ENCODE measurements at regions not wholly inside any gene's neighbourhood (a gene's known extent, or its start where the extent isn't known, plus 50 kb on each side); places are given as distances from the start of the nearest gene placed in this dataset.

DNA sequence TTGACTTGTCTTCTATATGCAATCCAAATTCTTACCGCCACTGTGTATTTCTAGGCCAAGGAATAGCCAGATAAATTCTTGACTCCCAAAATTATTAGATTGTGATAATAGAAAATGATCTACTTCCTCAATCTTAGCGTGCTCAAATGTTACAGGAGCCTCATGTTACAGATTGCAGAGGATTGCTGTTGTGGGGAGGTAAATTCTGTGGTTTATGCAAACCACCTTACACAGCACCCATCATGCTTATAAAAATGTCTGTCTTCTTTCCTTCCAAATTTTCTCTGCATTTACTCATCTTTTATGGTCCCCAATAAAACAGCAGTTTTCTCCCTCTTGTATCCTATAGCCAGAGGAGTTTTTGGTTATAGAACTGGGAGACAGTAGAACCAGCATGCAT is 420.2 kb upstream of the ROBO1 start:
- no peak overlapping the region for H3K4me3 ChIP-seq (ENCODE audit: low read depth in 1 of 3, low read length in 3 of 3)
- H3K9ac ChIP-seq (ENCODE audit: low read depth in 1 of 2, low read length in 2 of 2) = no peak overlapping the region
- H3K4me1 ChIP-seq (ENCODE audit: control insufficient read depth in 4 of 4, insufficient read depth in 4 of 4, low read length in 3 of 4) = no peaks in the 10 kb centered on the region
- no peaks in the 10 kb centered on the region for H3K27me3 ChIP-seq (ENCODE audit: control insufficient read depth in 4 of 4, insufficient read depth in 4 of 4, low read length in 3 of 4)
- H3K9me3 ChIP-seq (ENCODE audit: control insufficient read depth in 4 of 4, low read length in 3 of 4) = no peaks in the 10 kb centered on the region
- no peak overlapping the region for H3K27ac ChIP-seq (ENCODE audit: low read depth in 1 of 2, low read length in 2 of 2)
- TF ChIP-seq FOXA1 (IDR thresholded peaks at IDR 0.05) (no peak), FOXA2 (IDR thresholded peaks at IDR 0.05) (no peak), GABPA (IDR thresholded peaks at IDR 0.05 in 1 of 2, conservative IDR thresholded peaks at IDR 0.05 in 1 of 2) (no peak), HNF4A (conservative IDR thresholded peaks at IDR 0.05) (no peak), RAD21 (IDR thresholded peaks at IDR 0.05) (no peak), RXRA (IDR thresholded peaks at IDR 0.05) (no peak), JUND (IDR thresholded peaks at IDR 0.05) (no peak), SP1 (IDR thresholded peaks at IDR 0.05) (no peak), YY1 (IDR thresholded peaks at IDR 0.05) (no peak), TAF1 (conservative IDR thresholded peaks at IDR 0.05) (no peak), EGR1 (IDR thresholded peaks at IDR 0.05; ENCODE audit: low read depth in 2 of 2) (no peak), NR2F2 (IDR thresholded peaks at IDR 0.05) (no peak), HNF4G (IDR thresholded peaks at IDR 0.05) (no peak)
- TF ChIP-seq, protein P1, sequence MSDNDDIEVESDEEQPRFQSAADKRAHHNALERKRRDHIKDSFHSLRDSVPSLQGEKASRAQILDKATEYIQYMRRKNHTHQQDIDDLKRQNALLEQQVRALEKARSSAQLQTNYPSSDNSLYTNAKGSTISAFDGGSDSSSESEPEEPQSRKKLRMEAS (IDR thresholded peaks at IDR 0.05) = no peak
- TF ChIP-seq, protein P2, sequence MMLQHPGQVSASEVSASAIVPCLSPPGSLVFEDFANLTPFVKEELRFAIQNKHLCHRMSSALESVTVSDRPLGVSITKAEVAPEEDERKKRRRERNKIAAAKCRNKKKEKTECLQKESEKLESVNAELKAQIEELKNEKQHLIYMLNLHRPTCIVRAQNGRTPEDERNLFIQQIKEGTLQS (IDR thresholded peaks at IDR 0.05) = no peak
- TF ChIP-seq, protein P3, sequence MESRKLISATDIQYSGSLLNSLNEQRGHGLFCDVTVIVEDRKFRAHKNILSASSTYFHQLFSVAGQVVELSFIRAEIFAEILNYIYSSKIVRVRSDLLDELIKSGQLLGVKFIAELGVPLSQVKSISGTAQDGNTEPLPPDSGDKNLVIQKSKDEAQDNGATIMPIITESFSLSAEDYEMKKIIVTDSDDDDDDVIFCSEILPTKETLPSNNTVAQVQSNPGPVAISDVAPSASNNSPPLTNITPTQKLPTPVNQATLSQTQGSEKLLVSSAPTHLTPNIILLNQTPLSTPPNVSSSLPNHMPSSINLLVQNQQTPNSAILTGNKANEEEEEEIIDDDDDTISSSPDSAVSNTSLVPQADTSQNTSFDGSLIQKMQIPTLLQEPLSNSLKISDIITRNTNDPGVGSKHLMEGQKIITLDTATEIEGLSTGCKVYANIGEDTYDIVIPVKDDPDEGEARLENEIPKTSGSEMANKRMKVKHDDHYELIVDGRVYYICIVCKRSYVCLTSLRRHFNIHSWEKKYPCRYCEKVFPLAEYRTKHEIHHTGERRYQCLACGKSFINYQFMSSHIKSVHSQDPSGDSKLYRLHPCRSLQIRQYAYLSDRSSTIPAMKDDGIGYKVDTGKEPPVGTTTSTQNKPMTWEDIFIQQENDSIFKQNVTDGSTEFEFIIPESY (IDR thresholded peaks at IDR 0.05) = no peak
- TF ChIP-seq, protein P4, sequence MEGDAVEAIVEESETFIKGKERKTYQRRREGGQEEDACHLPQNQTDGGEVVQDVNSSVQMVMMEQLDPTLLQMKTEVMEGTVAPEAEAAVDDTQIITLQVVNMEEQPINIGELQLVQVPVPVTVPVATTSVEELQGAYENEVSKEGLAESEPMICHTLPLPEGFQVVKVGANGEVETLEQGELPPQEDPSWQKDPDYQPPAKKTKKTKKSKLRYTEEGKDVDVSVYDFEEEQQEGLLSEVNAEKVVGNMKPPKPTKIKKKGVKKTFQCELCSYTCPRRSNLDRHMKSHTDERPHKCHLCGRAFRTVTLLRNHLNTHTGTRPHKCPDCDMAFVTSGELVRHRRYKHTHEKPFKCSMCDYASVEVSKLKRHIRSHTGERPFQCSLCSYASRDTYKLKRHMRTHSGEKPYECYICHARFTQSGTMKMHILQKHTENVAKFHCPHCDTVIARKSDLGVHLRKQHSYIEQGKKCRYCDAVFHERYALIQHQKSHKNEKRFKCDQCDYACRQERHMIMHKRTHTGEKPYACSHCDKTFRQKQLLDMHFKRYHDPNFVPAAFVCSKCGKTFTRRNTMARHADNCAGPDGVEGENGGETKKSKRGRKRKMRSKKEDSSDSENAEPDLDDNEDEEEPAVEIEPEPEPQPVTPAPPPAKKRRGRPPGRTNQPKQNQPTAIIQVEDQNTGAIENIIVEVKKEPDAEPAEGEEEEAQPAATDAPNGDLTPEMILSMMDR (IDR thresholded peaks at IDR 0.05; ENCODE audit: low read depth, low read length, missing input control) = no peak
- TF ChIP-seq, protein P5, sequence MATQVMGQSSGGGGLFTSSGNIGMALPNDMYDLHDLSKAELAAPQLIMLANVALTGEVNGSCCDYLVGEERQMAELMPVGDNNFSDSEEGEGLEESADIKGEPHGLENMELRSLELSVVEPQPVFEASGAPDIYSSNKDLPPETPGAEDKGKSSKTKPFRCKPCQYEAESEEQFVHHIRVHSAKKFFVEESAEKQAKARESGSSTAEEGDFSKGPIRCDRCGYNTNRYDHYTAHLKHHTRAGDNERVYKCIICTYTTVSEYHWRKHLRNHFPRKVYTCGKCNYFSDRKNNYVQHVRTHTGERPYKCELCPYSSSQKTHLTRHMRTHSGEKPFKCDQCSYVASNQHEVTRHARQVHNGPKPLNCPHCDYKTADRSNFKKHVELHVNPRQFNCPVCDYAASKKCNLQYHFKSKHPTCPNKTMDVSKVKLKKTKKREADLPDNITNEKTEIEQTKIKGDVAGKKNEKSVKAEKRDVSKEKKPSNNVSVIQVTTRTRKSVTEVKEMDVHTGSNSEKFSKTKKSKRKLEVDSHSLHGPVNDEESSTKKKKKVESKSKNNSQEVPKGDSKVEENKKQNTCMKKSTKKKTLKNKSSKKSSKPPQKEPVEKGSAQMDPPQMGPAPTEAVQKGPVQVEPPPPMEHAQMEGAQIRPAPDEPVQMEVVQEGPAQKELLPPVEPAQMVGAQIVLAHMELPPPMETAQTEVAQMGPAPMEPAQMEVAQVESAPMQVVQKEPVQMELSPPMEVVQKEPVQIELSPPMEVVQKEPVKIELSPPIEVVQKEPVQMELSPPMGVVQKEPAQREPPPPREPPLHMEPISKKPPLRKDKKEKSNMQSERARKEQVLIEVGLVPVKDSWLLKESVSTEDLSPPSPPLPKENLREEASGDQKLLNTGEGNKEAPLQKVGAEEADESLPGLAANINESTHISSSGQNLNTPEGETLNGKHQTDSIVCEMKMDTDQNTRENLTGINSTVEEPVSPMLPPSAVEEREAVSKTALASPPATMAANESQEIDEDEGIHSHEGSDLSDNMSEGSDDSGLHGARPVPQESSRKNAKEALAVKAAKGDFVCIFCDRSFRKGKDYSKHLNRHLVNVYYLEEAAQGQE (IDR thresholded peaks at IDR 0.05) = no peak
- DNase-seq (ENCODE audit: low spot score) = no peak
- 77% methylated on average over 2 of the region's 2 CpGs for WGBS
- H3K36me3 ChIP-seq (ENCODE audit: control insufficient read depth in 4 of 4, insufficient read depth in 3 of 4, low read depth in 1 of 4, low read length in 3 of 4) = no peaks in the 10 kb centered on the region
